Dendritic cell treated with granulocyte-macrophage colony-stimulating factor and Interleukin-4, amounts not matched to agents 40 ng/mL and 50 ng/mL, for 4 days (primary cell): ENCODE measurements at regions not wholly inside any gene's neighbourhood (a gene's known extent, or its start where the extent isn't known, plus 50 kb on each side); places are given as distances from the start of the nearest gene placed in this dataset.
"Not testable (repeated sequence)": the region's sequence is repeated elsewhere in the genome, so short reads cannot be mapped to it uniquely, and the experiment has no call there.

Experiments
- H3K27ac Mint-ChIP-seq: one replicate; pipeline ENCODE4 v1.8.0; 2022; ENCODE audit warnings: mild to moderate bottlenecking, mixed read lengths
- H3K27me3 Mint-ChIP-seq: one replicate; pipeline ENCODE4 v1.8.0; 2022; ENCODE audit warnings: mild to moderate bottlenecking, mixed read lengths
- H3K36me3 Mint-ChIP-seq: one replicate; pipeline ENCODE4 v1.8.0; 2022; ENCODE audit warnings: low read depth, mixed read lengths
- H3K4me1 Mint-ChIP-seq: one replicate; pipeline ENCODE4 v1.8.0; 2022; ENCODE audit warnings: low read depth, mixed read lengths
- H3K4me3 Mint-ChIP-seq: one replicate; pipeline ENCODE4 v1.8.0; 2022; ENCODE audit warnings: mild to moderate bottlenecking, moderate library complexity, mixed read lengths
- H3K9me3 Mint-ChIP-seq: one replicate; pipeline ENCODE4 v1.8.0; 2022; ENCODE audit warnings: mixed read lengths
- intact Hi-C: fragments of 100-400 bp; cut with micrococcal nuclease; formaldehyde crosslinking; loops from one replicate; pipeline ENCODE4 v1.15.0; 2022

DNA sequence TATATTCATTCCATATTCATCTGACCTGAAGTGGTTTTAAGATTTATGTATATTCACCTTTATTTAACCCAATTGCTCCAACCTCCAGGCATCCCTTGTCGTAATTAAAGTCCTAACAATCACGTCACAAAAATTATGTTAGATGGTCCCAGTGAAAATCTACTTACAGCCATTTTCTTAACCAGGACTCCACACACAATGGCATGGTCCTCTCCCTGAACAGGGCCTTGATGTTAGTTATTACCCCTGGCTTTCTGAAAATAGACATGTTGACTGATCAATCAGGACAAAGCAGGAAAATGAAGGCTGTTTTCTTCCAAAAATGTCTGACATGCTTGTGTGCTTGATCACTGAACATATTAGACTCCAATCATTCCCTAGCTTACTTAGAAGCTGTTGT, 542.7 kb upstream of the SLITRK5 start:
- Mint-ChIP-seq H3K4me3 (no peak overlapping the region), H3K27ac (no peak overlapping the region), H3K9me3 (peaks cover 8% of the 10 kb centered on the region), H3K27me3 (no peaks in the 10 kb centered on the region), H3K36me3 (no peaks in the 10 kb centered on the region), H3K4me1 (peaks cover 4% of the 10 kb centered on the region)
- intact Hi-C loops: no loop called here

DNA sequence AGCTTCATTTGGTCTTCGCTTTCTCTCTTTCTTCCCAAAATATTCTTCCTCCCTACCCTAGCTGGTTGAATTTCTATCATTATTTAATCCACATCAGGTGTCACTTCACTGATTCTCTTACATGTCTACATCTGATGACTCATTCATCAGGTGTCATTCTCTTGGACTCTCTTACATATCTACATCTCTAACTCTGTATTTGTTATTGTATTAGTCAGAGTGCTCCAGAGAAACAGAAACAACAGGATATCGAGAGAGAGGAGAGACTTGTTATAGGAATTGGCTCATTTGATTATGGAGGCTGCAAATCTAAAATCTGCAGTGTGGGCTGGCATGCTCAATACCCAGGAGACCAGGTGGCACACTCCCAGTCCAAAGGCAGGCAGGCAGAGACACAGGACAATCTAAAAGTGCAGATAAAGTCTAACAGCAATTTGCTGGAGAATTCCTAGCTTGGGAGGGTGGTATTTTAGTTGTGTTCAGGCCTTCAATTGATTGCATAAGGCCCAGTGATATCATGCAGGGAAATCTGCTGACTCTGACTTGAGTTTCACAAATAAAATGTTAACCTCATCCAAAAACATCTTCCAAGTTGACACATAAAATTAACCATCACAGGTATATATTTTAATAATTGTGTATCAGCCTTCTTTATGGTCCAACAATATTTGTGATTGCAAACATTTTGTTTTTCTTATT, 541.4 kb upstream of the SLITRK5 start:
- no peak overlapping the region for H3K4me3 Mint-ChIP-seq
- no peak overlapping the region for H3K27ac Mint-ChIP-seq
- no peaks in the 10 kb centered on the region for H3K36me3 Mint-ChIP-seq
- H3K4me1 Mint-ChIP-seq: no peaks in the 10 kb centered on the region
- no peaks in the 10 kb centered on the region for H3K27me3 Mint-ChIP-seq
- intact Hi-C loops: no loop called here
- H3K9me3 Mint-ChIP-seq: peaks cover 8% of the 10 kb centered on the region

DNA sequence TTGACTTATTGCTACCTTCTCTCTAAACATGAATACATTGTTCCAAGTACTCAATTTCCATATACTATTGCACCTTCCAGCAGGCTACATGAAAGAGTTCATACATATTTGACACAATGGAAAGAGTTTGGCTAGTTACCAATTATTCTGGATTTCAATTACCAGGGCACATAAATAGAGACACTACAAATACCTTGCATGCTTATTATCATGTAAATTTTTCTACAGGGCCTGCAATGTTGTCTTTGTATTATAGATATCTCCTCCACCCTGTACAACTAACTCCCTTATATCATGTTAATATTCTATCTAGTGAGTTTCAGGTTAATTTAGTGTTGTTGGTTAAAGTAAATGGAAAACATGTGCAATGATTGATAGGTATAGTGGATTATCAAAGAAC, 540.7 kb upstream of the SLITRK5 start:
- Mint-ChIP-seq H3K27ac (no peak overlapping the region), H3K36me3 (no peaks in the 10 kb centered on the region), H3K9me3 (peaks cover 8% of the 10 kb centered on the region), H3K4me1 (no peaks in the 10 kb centered on the region), H3K27me3 (no peaks in the 10 kb centered on the region), H3K4me3 (no peak overlapping the region)
- intact Hi-C loops: no loop called here

DNA sequence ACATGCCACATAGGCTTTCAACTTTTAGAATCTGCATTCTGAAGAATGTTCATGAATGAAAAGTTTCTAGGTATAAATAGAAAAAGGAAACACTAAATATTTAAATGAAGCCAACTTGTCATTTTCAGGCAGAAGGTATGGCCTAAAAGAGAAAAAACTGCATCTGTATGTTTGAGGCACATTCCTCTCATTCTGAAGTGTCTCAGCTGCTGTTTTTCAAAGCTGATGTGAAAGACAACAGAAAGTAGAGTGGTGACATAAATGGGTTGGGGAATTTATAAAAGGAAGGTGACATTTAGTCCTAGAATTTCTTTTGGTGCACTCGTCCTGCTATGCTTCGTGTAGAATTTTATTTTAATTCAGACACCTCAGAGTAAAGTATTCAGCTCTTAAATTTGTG, 539.6 kb upstream of the SLITRK5 start:
- Mint-ChIP-seq H3K27me3 (no peaks in the 10 kb centered on the region), H3K9me3 (no peaks in the 10 kb centered on the region), H3K27ac (no peak overlapping the region), H3K36me3 (no peaks in the 10 kb centered on the region), H3K4me3 (no peak overlapping the region), H3K4me1 (no peaks in the 10 kb centered on the region)
- intact Hi-C loops: no loop called here

DNA sequence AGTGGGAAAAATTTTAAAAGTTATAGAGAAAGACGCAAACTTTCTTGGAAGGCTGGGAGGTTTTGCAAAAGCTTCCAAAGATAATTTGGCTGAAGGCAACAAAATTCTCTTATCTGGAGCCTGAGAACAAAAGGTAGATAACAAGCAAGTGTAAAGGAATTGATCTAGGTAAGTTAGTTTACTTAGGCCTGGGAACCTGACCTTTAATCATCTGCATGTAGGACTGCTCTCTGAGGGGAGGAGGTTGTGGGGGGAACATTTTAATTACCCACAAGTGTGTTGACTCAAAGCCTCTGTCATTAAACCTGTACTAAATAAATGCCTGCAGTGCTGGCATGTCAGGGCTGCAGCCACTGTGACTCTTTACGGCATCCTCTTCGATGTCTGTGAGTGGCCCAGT, 532.3 kb upstream of the SLITRK5 start:
- H3K27ac Mint-ChIP-seq: no peak overlapping the region
- H3K4me3 Mint-ChIP-seq: no peak overlapping the region
- no peaks in the 10 kb centered on the region for H3K36me3 Mint-ChIP-seq
- no peaks in the 10 kb centered on the region for H3K27me3 Mint-ChIP-seq
- no peaks in the 10 kb centered on the region for H3K9me3 Mint-ChIP-seq
- intact Hi-C loops: no loop called here
- no peaks in the 10 kb centered on the region for H3K4me1 Mint-ChIP-seq

DNA sequence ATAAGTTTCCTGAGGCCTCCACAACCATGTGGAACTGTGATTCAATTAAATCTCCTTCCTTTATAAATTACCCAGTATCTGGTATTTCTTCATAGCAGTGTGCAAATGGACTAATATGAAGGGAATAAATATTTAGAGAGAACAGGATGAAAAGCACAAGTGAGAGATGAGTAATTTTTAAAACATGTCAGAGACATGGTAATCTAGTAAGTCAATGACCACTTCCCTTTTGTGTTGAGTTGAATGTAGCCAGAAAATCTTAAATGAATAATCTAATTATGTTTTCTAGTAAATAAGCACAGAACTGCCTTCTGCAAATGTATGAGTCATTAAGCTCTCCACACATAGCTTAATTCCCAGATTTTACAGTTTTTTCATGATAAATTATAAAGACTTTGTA, 524.1 kb upstream of the SLITRK5 start:
- Mint-ChIP-seq H3K4me1 (no peaks in the 10 kb centered on the region), H3K4me3 (no peak overlapping the region), H3K36me3 (no peaks in the 10 kb centered on the region), H3K9me3 (peaks cover 22% of the 10 kb centered on the region), H3K27ac (no peak overlapping the region), H3K27me3 (no peaks in the 10 kb centered on the region)
- intact Hi-C loops: no loop called here

DNA sequence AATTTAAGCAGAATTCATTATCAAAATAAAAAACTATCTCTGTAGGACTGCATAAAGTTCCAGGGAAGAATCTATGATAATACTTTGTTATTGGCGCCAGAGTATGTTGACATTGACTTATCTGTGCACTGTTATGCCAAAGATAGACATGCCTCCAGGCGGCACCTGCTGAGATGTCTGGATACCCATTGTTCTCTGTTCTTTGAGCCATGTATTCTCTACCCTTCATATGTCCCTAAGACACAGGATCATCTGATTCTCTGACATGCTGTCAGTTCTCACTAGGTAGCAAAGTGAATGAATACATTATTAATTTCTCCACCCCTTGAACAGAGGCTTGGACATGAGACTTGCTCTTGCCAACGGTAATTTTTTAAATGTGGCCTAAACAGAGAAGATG, 517.8 kb upstream of the SLITRK5 start:
- H3K36me3 Mint-ChIP-seq: no peaks in the 10 kb centered on the region
- H3K27ac Mint-ChIP-seq: no peak overlapping the region
- no peaks in the 10 kb centered on the region for H3K9me3 Mint-ChIP-seq
- intact Hi-C loops: no loop called here
- H3K4me1 Mint-ChIP-seq: no peaks in the 10 kb centered on the region
- no peak overlapping the region for H3K4me3 Mint-ChIP-seq
- H3K27me3 Mint-ChIP-seq: no peaks in the 10 kb centered on the region

DNA sequence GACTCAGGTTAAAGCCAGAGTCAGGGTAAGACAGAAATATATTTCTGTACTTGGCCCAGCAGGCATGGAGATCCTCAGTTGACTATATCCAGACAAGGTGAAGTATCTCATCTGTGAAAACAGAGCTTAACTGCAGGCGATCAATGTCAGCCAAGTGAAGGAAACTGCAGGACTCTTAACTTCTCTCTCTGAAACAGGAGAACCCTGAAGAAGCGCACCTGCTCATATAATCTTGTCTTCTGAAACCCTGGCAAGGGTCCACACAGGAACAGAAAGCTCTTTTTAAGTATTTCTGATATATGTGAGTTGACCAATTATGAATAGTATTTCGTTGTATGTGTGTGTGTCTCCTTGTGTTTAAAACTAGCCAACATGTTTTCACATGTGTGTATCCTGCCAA, 504.8 kb upstream of the SLITRK5 start:
- Mint-ChIP-seq H3K4me3 (no peak overlapping the region), H3K27me3 (no peaks in the 10 kb centered on the region), H3K9me3 (peaks cover 37% of the 10 kb centered on the region), H3K27ac (no peak overlapping the region), H3K36me3 (no peaks in the 10 kb centered on the region), H3K4me1 (no peaks in the 10 kb centered on the region)
- intact Hi-C loops: no loop called here

DNA sequence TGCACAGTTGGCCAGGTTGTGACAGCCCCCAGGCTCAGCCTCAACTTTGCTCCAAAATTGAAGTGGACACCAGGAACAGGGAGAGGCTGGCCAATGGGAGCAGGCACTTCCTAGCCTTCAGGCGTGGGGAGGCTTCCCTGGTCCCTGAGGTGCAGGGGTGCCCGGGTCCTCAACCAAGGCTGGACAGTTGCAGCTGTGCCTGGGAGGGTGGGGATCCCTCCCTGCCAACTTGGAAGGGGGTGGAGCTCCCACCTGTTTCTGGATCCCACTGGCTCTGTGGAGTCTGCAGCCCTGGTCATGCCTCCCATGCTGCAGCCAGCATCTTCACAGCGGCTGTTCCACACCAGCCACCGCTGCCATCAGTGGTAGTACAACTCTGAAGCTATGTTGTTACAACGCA, 502.8 kb upstream of the SLITRK5 start:
- Mint-ChIP-seq H3K36me3 (no peaks in the 10 kb centered on the region), H3K9me3 (peaks cover 27% of the 10 kb centered on the region), H3K27ac (no peak overlapping the region), H3K27me3 (no peaks in the 10 kb centered on the region), H3K4me3 (no peak overlapping the region), H3K4me1 (no peaks in the 10 kb centered on the region)
- intact Hi-C loops: no loop called here

DNA sequence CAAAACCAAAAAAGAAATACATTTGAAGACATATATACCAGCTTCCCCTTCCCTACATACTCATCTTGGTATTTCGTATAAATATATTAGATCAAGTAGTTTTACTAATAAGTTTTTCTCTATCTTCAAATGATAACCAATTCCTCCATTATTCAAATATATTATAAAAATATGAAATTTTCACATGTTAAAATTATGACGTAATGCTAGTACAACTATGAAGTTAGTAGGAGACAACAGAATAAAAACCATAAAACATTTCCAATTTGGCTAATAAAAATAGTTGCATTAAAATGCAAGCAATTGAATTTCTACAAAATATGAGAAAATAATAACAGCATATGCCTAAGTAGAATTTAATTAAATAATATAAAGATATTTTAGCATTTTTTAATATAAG, 501.8 kb upstream of the SLITRK5 start:
- Mint-ChIP-seq H3K27ac (no peak overlapping the region), H3K4me3 (no peak overlapping the region)

DNA sequence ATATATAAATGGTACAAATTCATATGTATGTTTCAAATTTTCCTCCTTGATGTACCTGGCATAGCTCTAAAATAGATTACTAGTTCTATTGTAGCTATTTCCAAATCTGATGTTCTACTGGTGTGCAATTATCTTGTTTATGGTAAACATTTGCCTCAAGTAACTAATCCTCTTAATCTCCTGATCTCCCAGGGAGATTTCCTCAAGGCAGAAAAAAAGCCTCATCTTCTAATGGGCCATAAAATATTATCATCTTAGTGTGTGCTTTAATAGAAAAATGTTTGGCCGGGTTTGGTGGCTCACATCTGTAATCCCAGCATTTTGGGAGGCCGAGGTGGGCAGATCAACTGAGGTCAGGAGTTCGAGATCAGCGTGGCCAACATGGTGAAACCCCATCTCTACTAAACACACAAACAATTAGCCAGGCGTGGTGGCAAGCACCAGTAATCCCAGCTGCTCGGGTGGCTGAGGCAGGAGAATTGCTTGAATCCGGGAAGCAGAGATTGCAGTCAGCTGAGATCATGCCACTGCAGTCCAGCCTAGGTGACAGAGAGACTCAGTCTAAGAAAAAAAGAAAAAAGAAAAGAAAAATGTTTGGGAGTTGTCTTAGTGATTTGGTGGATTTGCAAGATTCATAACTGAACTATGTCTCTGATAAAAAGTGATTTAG, 498.9 kb upstream of the SLITRK5 start:
- Mint-ChIP-seq H3K36me3 (no peaks in the 10 kb centered on the region), H3K27ac (no peak overlapping the region)

More for the DNA sequence above, 501.8 kb upstream of the SLITRK5 start:
- Mint-ChIP-seq H3K27me3 (no peaks in the 10 kb centered on the region), H3K4me1 (no peaks in the 10 kb centered on the region), H3K36me3 (no peaks in the 10 kb centered on the region), H3K9me3 (peaks cover 27% of the 10 kb centered on the region)
- intact Hi-C loops: no loop called here

DNA sequence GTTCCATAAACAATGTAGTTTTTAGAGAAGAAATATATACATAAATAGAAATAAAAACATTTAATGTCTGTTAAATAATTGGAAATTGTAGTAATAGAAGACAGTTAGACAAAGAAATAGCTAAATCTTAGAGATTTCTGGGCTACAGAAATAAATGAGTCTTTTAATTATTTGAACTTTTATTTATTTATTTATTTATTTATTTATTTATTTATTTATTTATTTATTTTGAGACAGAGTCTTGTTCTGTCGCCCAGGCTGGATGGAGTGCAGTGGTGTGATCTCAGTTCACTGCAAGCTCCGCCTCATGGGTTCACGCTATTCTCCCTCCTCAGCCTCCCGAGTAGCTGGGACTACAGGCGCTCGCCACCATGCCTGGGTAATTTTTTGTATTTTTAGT, 486.0 kb upstream of the SLITRK5 start:
- H3K27me3 Mint-ChIP-seq, H3K36me3 Mint-ChIP-seq, H3K27ac Mint-ChIP-seq, H3K4me3 Mint-ChIP-seq, intact Hi-C loops, H3K9me3 Mint-ChIP-seq, H3K4me1 Mint-ChIP-seq: not testable (repeated sequence)

More for the DNA sequence above, 498.9 kb upstream of the SLITRK5 start:
- intact Hi-C loops: no loop called here
- no peaks in the 10 kb centered on the region for H3K27me3 Mint-ChIP-seq
- H3K4me1 Mint-ChIP-seq: no peaks in the 10 kb centered on the region
- peaks cover 20% of the 10 kb centered on the region for H3K9me3 Mint-ChIP-seq
- no peak overlapping the region for H3K4me3 Mint-ChIP-seq

DNA sequence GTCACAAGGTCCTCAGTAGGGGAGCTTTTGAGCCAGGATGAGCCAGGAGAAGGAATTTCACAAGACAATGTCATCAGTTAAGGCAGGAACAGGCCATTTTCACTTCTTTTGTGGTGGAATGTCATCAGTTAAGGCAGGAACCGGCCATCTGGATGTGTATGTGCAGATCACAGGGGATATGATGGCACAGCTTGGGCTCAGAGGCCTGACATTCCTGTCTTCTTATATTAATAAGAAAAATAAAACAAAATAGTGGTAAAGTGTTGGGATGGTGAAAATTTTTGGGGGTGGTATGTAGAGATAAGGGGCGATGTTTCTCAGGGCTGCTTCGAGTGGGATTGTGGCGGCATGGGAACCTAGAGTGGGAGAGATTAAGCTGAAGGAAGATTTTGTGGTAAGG, 484.5 kb upstream of the SLITRK5 start:
- H3K9me3 Mint-ChIP-seq, intact Hi-C loops, H3K27ac Mint-ChIP-seq, H3K27me3 Mint-ChIP-seq, H3K4me1 Mint-ChIP-seq, H3K36me3 Mint-ChIP-seq, H3K4me3 Mint-ChIP-seq: not testable (repeated sequence)

DNA sequence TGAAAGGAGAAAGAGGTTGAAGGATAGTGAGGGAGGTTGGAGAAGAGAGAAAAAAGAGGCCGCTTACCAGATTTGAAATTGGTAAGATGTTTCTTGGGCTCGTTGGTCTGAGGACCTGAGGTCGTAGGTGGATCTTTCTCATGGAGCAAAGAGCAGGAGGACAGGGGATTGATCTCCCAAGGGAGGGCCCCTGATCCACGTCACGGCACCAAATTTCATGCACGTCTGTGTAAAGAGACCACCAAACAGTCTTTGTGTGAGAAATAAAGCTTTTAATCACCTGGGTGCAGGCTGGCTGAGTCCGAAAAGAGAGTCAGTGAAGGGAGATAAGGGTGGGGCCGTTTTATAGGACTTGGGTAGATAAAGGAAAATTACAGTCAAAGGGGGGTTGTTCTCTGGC, 479.7 kb upstream of the SLITRK5 start:
- H3K9me3 Mint-ChIP-seq, intact Hi-C loops, H3K4me3 Mint-ChIP-seq, H3K27ac Mint-ChIP-seq, H3K27me3 Mint-ChIP-seq, H3K4me1 Mint-ChIP-seq, H3K36me3 Mint-ChIP-seq: not testable (repeated sequence)

DNA sequence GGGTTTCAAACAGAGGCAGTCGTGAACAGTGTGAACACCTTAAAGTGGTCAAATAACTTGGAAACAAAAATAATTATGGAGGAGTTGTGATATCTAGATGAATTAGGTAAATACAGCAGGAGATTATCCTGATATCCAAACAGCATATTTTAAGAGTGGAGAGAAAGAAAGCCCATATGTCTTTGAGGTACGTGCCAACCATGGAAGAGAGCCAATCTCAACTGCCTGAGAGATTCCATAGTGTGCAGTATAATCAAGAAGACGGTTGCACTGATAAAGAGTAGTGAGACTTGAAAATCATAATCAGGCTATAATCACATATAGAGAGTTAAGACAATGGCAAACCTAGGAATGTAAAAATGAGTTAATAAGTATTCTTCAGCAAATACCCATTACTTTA, 472.8 kb upstream of the SLITRK5 start:
- H3K4me1 Mint-ChIP-seq: no peaks in the 10 kb centered on the region
- intact Hi-C loops: no loop called here
- no peak overlapping the region for H3K4me3 Mint-ChIP-seq
- H3K9me3 Mint-ChIP-seq: no peaks in the 10 kb centered on the region
- no peak overlapping the region for H3K27ac Mint-ChIP-seq
- no peaks in the 10 kb centered on the region for H3K27me3 Mint-ChIP-seq
- H3K36me3 Mint-ChIP-seq: no peaks in the 10 kb centered on the region
